GM21619 (cell line): ENCODE measurements at regions not wholly inside any gene's neighbourhood (a gene's known extent, or its start where the extent isn't known, plus 50 kb on each side); places are given as distances from the start of the nearest gene placed in this dataset.

Experiments
- ATAC-seq: cut with Tn5 transposase; IDR thresholded peaks from one replicate; pipeline ENCODE4 v1.9.1; 2021; ENCODE audit not compliant: unreplicated experiment

DNA sequence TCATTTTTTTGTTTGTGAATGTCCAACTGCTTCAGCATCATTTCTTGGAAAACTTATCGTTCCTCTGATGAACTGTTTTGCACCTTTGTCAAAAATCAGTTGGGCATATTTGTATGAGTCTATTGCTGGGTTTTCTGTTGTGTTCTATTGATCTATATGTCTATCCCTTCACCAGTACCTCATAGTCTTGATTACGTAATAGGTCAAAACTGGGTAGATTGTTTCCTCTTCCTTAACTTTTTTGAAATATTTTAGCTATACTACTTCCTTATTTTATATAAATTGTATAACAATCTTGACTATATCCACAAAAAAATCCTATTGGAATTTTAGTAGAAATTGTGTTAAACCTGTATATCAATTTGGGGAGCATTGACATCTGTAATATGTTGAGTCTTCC, 104.1 kb upstream of the PALS2 start:
- ATAC-seq = no peak

- ATAC-seq = no peak
Measured at GRCh38 chr7:24472093-24472492, 101.2 kb upstream of the PALS2 start.

DNA sequence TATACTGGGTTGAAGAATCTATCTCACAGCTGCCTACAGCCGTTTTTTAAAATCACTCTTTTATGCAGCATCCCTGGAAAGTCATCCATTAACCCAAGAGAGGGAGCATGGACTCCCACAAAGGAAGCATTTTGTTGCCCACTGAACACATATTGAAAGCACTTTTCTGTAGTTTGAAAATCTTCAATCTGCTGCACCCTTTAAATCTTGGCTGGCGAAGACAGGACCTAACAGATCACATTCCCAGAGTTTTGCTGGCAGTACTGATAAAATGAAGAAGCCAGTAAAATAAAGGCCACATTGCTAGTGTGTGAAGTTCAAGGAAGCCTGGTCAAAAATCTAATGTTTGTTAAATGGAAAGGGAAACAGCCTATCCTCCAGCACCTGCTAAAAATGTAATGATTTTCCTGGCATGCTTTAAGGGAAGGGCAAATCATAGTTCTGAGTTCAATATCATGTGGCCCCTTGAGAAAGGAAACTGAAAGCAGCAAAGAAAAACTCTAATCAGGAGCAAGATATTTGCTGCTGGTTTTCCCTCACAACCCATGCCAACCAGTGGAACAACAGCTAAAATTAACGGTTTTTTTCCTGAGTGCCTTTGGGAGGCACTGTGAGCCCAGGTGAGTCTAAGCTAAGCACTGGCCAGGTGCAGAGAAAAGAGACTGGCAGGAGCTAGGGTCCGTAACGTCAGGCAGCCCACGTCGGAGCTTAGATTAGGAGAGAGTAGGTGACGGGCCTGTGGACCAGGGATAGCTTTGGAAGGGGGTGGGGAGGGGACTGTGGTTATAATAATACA, 97.9 kb upstream of the PALS2 start:
- ATAC-seq = no peak

GRCh38 chr7:24476227-24476626, 97.0 kb upstream of the PALS2 start:
- ATAC-seq = no peak

DNA sequence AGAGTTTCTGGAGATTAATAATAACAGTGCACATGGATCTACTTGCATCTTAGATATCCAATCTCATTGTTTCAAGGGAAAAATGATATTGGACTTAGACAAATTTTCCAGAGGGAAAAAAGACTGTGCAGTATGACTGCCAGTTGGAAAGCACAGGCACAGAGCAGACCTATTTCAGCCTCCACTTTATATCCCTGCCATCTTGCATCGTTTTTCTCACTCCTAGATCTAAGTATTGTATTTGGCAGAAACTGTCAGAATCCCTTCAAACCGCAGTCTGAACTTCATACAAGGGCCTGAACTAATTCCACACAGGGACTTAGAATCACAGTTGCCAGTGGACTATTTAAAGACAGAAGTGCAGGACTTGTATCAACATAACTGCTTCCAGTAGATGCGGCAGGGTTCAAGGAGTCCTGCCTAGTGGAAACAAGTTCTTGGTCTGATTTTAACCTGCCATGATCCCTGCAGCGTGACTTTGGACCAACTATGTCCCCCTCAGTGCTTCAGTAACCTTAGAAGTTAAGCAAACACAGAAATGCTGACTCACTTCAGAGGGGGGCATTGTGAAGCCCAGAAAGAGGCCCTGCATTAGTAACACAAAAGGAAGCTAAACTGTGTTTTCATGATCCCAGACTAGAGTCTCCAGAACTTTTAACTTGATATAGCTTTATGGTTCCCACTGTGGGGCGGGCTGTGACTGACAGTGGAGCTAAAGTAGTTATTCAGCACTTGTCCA, 95.7 kb upstream of the PALS2 start:
- no peak for ATAC-seq

DNA sequence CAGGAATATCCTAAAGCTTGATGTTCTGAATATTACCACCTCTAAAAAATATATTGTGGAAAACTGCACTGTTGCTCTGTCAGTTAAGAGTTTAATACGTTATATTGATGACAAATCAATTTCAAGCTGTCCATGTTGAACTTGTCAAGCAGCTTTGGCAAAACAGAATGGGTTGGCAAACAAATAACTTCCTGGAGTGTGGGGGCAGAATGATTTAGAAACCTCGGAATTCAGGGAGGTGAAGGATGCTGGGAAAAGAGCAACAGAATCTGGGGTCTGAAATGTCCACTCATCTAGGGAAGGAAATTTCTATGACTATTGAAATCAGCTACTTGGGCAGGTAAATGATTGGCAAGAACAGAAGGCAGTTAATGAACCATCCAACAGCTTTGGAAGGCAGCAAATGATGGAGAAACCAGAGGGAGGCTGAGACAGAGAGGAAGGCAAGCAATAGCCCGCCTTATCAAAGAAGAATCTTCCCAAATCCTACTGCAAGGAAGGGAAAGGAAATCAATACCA, 95.1 kb upstream of the PALS2 start:
- ATAC-seq = no peak

DNA sequence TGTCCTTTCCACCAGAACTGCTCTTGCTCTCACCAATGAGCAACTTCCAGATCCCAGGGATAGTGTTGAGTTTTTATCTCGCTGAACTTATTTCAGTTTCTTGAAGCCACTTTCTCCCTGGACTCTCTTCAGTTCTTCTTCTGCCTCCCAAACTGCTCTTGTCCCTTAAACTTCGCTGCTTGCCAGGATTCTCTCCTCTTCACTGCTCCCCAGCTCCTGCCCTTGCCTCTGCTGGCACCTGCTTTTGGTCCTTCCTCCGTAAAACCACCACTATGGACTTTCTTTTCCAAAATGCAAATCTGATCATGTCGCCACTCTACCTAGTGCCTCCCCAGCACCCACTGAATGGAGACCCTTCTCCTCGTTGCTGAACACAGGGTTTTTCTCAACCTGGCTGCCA, 92.8 kb upstream of the PALS2 start:
- no peak for ATAC-seq

GRCh38 chr7:24483804-24484203, 89.4 kb upstream of the PALS2 start:
- ATAC-seq = no peak

DNA sequence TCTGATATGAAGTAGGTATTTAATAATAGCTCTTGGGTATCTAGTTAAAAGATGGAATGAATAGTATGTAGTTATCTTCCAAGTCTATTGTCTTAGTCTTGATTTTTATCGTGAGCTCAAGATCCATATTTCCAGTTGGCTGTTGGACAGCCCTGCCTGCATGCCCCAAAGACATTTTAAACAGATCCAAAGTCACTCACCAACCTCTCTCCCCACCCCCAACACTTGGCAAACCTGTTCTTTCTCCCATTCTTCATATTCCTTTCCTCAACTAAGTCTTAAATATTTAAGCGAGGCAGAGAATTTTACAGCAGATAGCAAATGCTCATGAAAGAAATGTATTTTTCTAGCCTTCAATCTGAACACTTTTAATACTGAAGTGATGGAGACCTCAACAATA, 80.7 kb upstream of the PALS2 start:
- ATAC-seq = no peak

DNA sequence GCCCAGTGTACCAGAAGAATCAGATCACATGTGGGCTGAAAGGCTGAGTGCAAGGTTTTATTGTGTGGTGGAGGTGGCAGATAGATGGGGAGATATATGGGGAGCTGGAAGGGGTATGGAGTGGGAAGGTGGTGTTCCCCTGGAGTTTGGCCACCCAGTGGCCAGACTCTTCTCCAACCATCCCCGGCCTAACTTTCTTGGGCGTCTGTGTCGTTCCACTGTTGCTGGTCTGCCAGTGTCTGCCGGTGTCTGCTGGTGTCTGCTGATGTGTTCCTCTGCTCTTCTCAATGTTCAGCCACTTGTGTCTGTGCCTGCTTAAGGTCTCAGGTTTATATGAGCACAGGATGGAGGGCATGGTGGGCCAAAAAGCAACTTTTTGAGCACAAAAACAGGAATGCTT, 78.4 kb upstream of the PALS2 start:
- ATAC-seq = no peak

- no peak for ATAC-seq
Measured at GRCh38 chr7:24496036-24496435, 77.2 kb upstream of the PALS2 start.

DNA sequence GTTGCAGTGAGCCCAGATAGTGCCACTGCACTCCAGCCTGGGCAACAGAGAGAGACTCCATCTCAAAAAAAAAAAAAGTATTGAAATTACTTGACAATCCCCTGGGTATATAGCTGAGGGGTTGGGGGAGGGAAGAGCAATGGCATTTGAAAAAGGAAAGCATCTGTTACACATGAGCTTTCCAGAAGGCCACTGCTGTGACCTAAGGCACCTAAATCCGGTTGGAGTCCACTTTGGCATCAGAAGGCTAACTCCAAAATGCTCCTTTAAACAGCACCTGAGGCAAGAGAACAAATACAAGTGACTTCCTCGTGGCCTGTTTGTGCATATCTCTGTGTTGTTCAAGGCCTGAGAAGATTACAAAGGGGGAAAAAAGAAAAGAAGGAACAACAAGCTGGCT, 74.8 kb upstream of the PALS2 start:
- ATAC-seq = no peak

DNA sequence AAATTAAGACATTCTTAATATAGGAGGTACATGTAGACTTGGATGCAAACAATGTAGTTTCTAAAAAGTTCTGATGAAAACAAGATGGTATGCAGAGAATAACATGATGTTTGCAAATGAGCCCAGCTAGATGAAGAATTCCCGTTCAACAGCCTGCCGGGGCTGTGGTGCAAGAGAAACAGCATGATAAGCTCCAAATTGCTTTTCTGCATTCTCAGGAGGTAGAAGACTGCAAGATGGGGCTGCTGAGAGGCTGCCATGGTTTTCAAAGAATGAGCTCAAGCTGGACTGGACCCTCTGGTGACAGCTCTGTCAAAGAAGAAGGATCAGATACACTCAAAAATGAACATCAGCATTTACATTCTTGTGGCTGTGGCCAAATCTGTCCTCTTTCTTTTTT, 73.4 kb upstream of the PALS2 start:
- ATAC-seq = no peak

DNA sequence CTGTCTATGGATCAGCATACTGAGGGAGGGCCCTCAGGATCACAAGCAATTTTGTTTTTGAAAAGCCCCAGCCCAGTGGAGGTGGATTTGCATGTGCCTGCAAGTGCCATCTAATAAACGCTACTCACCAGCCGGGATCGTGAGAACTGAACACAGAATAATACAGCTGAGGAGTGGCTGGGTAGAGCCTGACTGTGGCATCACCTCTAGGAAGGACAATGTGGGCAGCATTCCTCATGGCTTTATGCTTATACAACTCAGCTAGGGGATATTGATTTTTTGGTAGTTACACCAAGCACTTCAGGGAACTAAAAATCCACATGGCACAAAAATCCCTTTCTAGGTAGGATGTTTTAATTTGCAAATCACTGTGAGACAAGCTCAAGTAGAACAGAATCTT, 72.7 kb upstream of the PALS2 start:
- no peak for ATAC-seq

- no peak for ATAC-seq
Measured at GRCh38 chr7:24501009-24501408, 72.2 kb upstream of the PALS2 start.

GRCh38 chr7:24501443-24502134, 71.7 kb upstream of the PALS2 start:
- no peak for ATAC-seq

GRCh38 chr7:24502135-24502488, 71.1 kb upstream of the PALS2 start:
- ATAC-seq = no peak

GRCh38 chr7:24503506-24503905, 69.7 kb upstream of the PALS2 start:
- no peak for ATAC-seq

DNA sequence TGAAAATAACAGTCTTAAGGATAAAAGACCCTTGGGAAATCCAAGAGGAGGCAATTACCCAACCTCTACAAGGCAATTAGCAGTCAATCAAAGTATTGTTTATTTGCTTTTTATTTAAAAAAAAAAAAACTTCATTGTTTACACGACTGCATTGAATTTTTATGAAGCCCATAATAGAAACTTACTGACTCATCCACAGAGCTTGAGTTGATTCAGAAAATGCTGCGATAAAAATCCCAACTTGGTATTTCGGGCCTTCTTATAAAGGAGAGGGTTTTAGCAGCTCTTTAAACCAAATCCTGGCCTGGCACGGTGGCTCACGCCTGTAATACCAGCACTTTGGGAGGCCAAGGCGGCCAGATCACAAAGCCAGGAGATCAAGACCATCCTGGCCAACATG, 69.2 kb upstream of the PALS2 start:
- ATAC-seq = no peak

- ATAC-seq = no peak
Measured at GRCh38 chr7:24504836-24505235, 68.4 kb upstream of the PALS2 start.

GRCh38 chr7:24505968-24506367, 67.3 kb upstream of the PALS2 start:
- ATAC-seq = no peak

DNA sequence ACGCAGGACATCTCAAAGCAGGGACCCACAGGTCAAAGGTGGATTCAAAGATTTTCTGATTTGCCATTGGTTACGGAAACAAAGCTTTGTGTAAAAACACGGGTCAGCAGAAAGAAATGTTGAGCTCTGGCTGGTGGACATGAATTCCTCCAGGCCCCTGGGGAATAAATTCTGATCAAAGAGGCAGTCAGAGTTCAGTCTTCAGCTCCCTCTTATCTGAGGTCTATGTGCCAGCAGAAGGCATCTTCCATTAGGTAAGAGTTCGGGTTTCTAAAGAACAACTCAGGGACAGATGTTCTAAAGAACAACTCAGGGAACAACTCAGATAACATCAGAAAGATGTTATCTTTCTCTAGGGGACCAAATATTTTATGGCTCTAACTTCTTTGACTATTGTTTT, 64.9 kb upstream of the PALS2 start:
- no peak for ATAC-seq
